AG10803 (cell line): ENCODE measurements at regions not wholly inside any gene's neighbourhood (a gene's known extent, or its start where the extent isn't known, plus 50 kb on each side); places are given as distances from the start of the nearest gene placed in this dataset.
"Not testable (repeated sequence)": the region's sequence is repeated elsewhere in the genome, so short reads cannot be mapped to it uniquely, and the experiment has no call there.

ENCODE experiments used
- DNase-seq: peaks from one replicate; pipeline ENCODE4 v3.0.0; 2010; ENCODE audit warnings: low read depth
- H3K4me3 ChIP-seq: 2 replicates; pipeline ENCODE4 v1.5.1; 2011; ENCODE audit warnings: mild to moderate bottlenecking, low read length, control low read depth
- TF ChIP-seq, protein P1 (sequence below): conservative IDR thresholded peaks from 2 replicates; pipeline ENCODE4 v1.5.1; 2011; ENCODE audit warnings: mild to moderate bottlenecking, low read length, control low read depth, inconsistent platforms

DNA sequence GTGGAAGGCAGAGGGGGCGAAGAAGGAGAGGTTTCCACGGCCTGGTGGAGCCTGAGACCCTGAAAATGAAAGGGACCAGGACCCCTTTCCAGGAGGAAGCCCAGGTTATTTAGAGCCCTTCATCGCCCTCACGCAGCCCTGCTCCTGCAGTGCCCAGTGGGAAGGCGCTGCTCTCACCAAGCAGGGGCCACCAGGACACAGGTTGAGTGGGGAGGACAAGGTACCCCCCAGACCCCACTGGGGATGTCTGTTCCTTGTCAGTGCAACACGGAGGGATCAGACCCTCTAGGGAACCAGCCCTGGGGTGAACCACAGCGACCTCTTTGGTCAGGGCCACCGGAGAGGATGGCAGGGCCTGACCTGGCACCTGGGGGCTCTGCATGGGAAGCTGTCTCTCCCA is 163.9 kb downstream of the C16orf95 start:
- H3K4me3 ChIP-seq = no peak overlapping the region
- TF ChIP-seq, protein P1, sequence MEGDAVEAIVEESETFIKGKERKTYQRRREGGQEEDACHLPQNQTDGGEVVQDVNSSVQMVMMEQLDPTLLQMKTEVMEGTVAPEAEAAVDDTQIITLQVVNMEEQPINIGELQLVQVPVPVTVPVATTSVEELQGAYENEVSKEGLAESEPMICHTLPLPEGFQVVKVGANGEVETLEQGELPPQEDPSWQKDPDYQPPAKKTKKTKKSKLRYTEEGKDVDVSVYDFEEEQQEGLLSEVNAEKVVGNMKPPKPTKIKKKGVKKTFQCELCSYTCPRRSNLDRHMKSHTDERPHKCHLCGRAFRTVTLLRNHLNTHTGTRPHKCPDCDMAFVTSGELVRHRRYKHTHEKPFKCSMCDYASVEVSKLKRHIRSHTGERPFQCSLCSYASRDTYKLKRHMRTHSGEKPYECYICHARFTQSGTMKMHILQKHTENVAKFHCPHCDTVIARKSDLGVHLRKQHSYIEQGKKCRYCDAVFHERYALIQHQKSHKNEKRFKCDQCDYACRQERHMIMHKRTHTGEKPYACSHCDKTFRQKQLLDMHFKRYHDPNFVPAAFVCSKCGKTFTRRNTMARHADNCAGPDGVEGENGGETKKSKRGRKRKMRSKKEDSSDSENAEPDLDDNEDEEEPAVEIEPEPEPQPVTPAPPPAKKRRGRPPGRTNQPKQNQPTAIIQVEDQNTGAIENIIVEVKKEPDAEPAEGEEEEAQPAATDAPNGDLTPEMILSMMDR = no peak
- no peak for DNase-seq

DNA sequence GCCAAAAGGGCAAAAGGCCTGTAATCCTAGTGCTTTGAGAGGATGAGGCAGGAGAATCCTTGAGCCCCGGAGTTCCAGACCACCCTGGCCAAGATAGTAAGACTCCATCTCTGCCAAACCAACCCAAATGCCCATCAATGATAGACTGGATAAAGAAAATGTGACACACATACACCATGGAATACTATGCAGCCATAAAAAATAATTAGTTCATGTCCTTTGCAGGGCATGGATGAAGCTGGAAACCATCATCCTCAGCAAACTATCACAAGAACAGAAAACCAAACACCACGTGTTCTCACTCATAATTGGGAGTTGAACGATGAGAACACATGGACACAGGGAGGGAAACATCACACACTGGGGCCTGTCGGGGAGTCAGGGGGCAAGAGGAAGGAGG is 161.9 kb downstream of the C16orf95 start:
- not testable (repeated sequence) for DNase-seq, H3K4me3 ChIP-seq

DNA sequence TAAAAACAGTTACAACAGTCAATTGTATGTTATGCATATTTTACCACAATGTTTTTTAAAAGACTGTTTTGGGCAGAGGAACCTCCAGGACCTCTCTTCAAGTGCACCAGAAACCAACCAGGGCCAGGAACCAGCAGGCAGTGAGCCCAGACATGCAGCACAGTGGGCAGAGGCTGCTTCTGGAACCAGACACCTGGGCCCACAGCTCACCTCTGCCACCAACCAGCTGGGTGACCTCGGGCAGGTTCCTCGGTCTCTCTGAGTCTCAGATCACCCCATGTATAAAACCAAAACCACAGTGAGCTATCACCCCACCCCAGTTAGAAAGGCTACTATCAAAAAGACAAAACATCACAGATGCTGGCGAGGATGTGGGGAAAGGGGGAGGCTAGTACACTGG is 161.0 kb downstream of the C16orf95 start:
- TF ChIP-seq, protein P1 = no peak
- no peak for DNase-seq
- H3K4me3 ChIP-seq = no peak overlapping the region

DNA sequence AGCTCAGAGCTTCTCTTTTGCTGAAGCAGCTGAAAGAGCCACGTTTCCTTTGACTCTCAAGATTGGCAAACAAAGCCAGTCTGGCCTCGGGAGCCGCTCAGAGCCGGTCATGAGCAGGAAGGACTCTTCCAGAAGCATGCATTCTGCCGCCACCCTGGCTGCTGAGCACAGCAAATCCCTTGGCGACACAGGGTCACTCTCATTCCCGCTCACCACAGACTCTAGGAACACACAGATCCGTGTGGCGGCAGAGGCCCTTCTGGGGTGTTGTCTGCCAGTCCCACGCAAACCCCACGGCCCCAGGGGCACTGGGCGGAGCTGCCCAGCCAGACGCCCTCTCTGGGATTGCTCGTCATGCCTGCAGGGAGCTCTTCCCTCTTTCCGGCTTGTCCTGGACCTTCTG is 157.0 kb downstream of the C16orf95 start:
- no peak overlapping the region for H3K4me3 ChIP-seq
- no peak for DNase-seq
- TF ChIP-seq, protein P1 = no peak

DNA sequence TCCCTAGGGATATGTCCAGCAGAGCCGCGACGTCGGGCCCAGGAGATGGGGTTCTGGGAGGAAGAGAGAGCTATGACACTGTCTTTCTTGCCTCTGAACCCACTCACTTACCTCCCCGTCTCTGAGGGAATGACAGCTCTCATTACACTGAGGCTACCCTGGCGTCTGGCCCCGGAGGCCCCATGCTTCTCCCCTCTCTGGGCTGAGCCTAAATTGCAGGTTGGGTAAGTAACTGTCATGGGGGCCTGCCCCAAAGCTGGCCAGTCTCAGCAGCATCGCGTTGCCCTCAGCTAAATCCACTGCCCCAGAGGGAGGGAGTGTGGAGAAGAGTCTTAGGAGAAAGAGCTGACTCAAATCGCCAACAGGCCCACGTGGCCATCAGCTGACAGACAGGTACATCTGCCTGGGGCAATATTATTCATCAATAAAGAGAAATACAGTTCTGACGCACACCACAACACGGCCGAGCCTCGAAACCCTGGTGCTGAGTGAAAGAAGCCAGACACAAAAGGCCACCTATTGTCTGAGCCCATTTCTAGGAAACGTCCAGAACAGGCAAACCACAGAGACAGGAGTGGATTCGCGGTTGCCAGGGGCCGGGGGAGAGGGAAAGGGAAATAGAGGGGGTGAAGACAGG is 156.4 kb downstream of the C16orf95 start:
- no peak overlapping the region for H3K4me3 ChIP-seq
- DNase-seq = no peak
- TF ChIP-seq, protein P1 = no peak

DNA sequence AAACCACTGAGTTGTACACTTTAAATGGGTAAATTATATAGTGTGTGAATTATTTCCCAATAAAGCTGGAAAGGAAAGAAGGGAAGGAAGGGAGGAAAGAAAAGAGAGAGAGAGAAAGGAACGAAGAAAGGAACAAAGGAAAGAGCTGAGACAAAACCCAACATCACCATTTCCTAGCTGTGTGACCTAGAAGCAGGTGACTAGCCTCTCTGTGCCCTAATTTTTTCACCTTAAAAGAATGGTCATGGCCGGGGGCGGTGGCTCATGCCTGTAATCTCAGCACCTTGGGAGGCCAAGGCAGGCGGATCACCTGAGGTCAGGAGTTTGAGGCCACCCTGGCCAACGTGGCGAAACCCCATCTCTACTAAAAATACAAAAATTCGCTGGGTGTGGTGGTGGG is 155.8 kb downstream of the C16orf95 start:
- not testable (repeated sequence) for H3K4me3 ChIP-seq, DNase-seq

DNA sequence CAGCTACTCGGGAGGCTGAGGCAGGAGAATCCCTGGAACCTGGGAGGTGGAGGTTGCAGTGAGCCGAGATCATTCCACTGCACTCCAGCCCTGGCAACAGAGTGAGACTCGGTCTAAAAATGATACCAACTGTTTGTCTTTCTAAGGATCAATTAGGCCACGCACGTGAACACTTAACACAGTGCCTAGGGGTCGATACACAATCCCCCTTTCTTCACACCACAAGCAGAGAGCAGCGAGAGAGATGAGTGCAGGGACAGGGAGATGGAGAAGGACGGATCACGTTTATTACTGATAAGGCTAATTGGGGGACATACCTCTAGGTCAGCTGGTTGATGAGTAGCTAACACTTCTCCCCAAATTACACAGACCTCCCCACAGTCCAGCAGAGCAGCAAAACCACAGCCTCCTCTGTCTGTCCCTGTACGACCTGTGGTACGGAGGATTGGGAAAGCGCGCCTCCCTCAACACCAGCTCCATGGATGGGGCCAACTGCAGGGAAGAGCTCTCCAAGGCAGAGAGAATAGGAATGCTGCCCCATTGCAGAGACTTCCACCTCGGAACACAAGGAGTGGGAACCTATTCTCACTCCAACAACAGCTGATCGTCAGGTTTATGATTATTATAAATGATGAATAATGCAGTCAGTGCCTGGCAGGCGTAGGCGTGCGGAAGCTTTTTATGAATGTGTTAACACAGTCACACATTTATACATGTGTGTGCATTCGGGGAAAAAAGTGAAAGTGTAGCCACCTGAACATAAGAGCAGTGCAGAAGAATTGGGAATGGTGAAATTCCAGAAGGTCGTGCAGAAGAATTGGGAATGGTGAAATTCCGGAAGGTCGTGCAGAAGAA is 155.1 kb downstream of the C16orf95 start:
- DNase-seq = no peak
- no peak overlapping the region for H3K4me3 ChIP-seq
- TF ChIP-seq, protein P1 = no peak

DNA sequence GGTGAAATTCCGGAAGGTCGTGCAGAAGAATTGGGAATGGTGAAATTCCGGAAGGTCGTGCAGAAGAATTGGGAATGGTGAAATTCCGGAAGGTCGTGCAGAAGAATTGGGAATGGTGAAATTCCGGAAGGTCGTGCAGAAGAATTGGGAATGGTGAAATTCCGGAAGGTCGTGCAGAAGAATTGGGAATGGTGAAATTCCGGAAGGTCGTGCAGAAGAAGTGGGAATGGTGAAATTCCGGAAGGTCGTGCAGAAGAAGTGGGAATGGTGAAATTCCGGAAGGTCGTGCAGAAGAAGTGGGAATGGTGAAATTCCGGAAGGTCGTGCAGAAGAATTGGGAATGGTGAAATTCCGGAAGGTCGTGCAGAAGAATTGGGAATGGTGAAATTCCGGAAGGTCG is 154.4 kb downstream of the C16orf95 start:
- DNase-seq, H3K4me3 ChIP-seq: not testable (repeated sequence)
